Activated CD8-positive, alpha-beta memory T cell treated with anti-CD3 and anti-CD28 coated beads for 36 hours (primary cell): ENCODE measurements at regions not wholly inside any gene's neighbourhood (a gene's known extent, or its start where the extent isn't known, plus 50 kb on each side); places are given as distances from the start of the nearest gene placed in this dataset.
"Not testable (repeated sequence)": the region's sequence is repeated elsewhere in the genome, so short reads cannot be mapped to it uniquely, and the experiment has no call there.

ENCODE experiments used
- CTCF ChIA-PET: fragments of 350-600 bp; sonication (Branson Sonifier 250); formaldehyde crosslinking; loops from one replicate; lab custom pipeline; 2021; ENCODE audit warnings: antibody characterized with exemption; lab: Charles Lee
- POLR2A ChIA-PET: fragments of 350-600 bp; sonication (Branson Sonifier 250); formaldehyde crosslinking; loops from one replicate; lab custom pipeline; 2021; ENCODE audit warnings: antibody characterized with exemption; lab: Charles Lee

GRCh38 chr13:24931450-24932251, 164.3 kb upstream of the PABPC3 start:
- ChIA-PET CTCF (no interaction called here), POLR2A (no interaction called here)

- POLR2A ChIA-PET, CTCF ChIA-PET: not testable (repeated sequence)
Measured at GRCh38 chr13:24933106-24934023, 162.6 kb upstream of the PABPC3 start.

- CTCF ChIA-PET, POLR2A ChIA-PET: not testable (repeated sequence)
Measured at GRCh38 chr13:24934024-24934385, 161.9 kb upstream of the PABPC3 start.

GRCh38 chr13:24938966-24939365, 157.0 kb upstream of the PABPC3 start:
- CTCF ChIA-PET = no interaction called here
- POLR2A ChIA-PET = no interaction called here

GRCh38 chr13:24941023-24941713, 154.8 kb upstream of the PABPC3 start:
- CTCF ChIA-PET, POLR2A ChIA-PET: not testable (repeated sequence)

GRCh38 chr13:24943136-24943535, 152.8 kb upstream of the PABPC3 start:
- POLR2A ChIA-PET = no interaction called here
- CTCF ChIA-PET = no interaction called here

- POLR2A ChIA-PET, CTCF ChIA-PET: not testable (repeated sequence)
Measured at GRCh38 chr13:24944073-24944472, 151.9 kb upstream of the PABPC3 start.

- POLR2A ChIA-PET = interaction anchor here (0.9 kb wide), 1 partner anchor 27 kb away, joined by 3 read pairs; a partner anchor contains a TSS
- CTCF ChIA-PET = not testable (repeated sequence)
Measured at GRCh38 chr13:24948977-24949376, 147.0 kb upstream of the PABPC3 start.

- CTCF ChIA-PET, POLR2A ChIA-PET: not testable (repeated sequence)
Measured at GRCh38 chr13:24950611-24951010, 145.3 kb upstream of the PABPC3 start.

GRCh38 chr13:24967970-24968369, 128.0 kb upstream of the PABPC3 start:
- POLR2A ChIA-PET = not testable (repeated sequence)

GRCh38 chr13:24968416-24968815, 127.5 kb upstream of the PABPC3 start:
- CTCF ChIA-PET, POLR2A ChIA-PET: not testable (repeated sequence)

More at GRCh38 chr13:24967970-24968369, 128.0 kb upstream of the PABPC3 start:
- CTCF ChIA-PET = not testable (repeated sequence)

GRCh38 chr13:24973102-24973501, 122.8 kb upstream of the PABPC3 start:
- CTCF ChIA-PET = not testable (repeated sequence)

GRCh38 chr13:24981181-24981803, 114.6 kb upstream of the PABPC3 start:
- CTCF ChIA-PET, POLR2A ChIA-PET: not testable (repeated sequence)

More at GRCh38 chr13:24973102-24973501, 122.8 kb upstream of the PABPC3 start:
- POLR2A ChIA-PET = not testable (repeated sequence)

- POLR2A ChIA-PET = no interaction called here
Measured at GRCh38 chr13:24982333-24982999, 113.5 kb upstream of the PABPC3 start.

GRCh38 chr13:24983094-24983493, 112.8 kb upstream of the PABPC3 start:
- CTCF ChIA-PET = no interaction called here

More at GRCh38 chr13:24982333-24982999, 113.5 kb upstream of the PABPC3 start:
- CTCF ChIA-PET = no interaction called here

GRCh38 chr13:24984134-24984533, 111.8 kb upstream of the PABPC3 start:
- ChIA-PET POLR2A (no interaction called here), CTCF (no interaction called here)

More at GRCh38 chr13:24983094-24983493, 112.8 kb upstream of the PABPC3 start:
- POLR2A ChIA-PET = no interaction called here

GRCh38 chr13:24985107-24985506, 110.8 kb upstream of the PABPC3 start:
- CTCF ChIA-PET = no interaction called here
- POLR2A ChIA-PET = no interaction called here

GRCh38 chr13:24985896-24986295, 110.0 kb upstream of the PABPC3 start:
- CTCF ChIA-PET = interaction anchor here (1.3 kb wide), 1 partner anchor 9 kb away, joined by 4 read pairs; no protein-coding TSS in a partner anchor
- POLR2A ChIA-PET = no interaction called here

- ChIA-PET POLR2A (no interaction called here), CTCF (interaction anchor here (1.3 kb wide), 1 partner anchor 8 kb away, joined by 4 read pairs; no protein-coding TSS in a partner anchor)
Measured at GRCh38 chr13:24986826-24987225, 109.1 kb upstream of the PABPC3 start.
